ENCODE measurements at regions not wholly inside any gene's neighbourhood (a gene's known extent, or its start where the extent isn't known, plus 50 kb on each side); places are given as distances from the start of the nearest gene placed in this dataset.
"Not testable (repeated sequence)": the region's sequence is repeated elsewhere in the genome, so short reads cannot be mapped to it uniquely, and the experiment has no call there.

DNA sequence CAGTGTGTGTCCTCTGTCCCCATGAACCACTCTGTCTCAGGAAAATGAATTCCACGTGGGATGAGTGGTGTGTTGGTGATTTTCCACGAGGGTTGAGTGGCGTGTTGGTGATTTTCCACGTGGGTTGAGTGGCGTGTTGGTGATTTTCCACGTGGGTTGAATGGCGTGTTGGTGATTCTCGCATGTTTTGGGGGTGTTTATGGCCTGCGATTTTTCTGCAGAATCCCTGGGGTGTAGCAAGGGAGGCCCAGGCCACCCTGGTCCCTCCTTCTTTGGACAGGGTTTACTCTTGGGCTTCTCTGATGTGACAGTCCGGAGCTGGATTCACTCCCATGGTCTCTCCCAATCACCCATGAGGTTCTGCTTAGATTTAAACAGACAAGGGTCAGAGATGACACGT lies 90.6 kb upstream of the FRMD1 start:
- no peak for DNase-seq

DNA sequence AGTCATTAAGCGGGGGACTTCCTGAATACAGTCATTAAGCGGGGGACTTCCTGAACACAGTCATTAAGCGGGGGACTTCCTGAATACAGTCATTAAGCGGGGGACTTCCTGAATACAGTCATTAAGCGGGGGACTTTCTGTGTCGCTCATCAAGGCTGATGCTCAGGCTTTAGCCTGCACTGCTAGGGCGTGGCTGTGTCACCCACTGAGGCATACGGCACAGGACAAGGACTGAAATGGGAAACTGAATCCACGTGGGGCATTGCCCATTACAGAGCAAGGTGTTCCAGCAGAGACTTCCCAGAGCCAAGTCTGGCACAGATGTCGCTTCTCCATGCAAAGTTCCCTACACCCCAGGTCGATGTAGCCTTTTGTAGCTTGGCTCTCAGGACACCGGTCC lies 89.9 kb upstream of the FRMD1 start:
- not testable (repeated sequence) for DNase-seq

DNA sequence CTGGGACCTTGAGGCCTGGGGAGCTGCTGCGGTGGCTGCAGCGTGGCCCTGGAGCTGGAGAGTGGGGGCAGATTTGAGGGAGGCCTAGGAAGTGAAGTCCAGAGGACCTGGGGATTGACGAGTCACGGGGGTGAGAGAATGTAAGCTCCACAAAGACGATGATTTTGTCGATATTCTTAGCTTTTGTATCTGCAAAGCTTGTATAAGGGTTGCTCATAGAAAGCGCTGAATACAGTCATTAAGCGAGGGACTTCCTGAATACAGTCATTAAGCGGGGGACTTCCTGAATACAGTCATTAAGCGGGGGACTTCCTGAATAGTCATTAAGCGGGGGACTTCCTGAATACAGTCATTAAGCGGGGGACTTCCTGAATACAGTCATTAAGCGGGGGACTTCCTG lies 89.3 kb upstream of the FRMD1 start:
- not testable (repeated sequence) for DNase-seq

DNA sequence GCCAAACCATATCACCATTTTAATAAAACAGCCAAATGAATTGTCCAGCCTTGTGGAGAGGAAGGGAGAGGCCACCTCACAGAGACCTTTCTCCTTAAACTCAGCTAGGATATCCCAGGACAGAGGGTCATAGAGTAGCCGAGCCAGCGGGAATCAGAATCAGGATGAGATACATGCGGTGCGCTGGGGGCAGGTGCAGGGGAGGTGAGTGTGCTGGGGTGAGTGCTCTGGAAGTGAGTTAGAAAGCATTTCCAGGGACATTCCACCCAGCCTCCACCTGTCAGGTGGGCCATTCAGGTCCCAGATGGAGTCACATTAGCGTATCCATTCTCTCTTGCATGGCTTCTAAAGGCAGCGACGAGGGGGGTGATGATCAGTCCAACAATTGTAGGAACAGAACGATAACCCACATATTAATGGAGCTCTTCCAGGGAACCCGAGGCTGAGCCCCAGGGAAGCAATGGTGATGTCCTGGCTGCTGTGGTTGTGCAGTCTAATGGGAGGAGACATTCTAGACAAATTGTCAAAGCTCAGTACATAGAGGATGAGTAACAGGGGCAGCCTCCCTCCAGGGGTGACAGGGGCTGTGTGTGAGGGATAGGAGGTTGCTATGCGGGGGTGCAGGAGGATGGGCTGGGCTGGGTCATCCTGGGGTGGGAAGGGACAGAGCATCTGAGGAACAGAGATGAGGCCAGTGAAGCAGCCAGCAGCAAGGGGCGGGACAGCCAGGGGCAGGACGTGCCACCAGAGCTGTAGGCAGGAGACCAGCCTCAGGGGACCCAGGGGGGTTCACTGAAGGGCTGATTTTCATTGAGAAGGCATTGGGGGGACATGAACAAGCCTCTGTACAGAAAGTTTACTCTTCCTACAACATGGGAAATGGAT lies 88.7 kb upstream of the FRMD1 start:
- DNase-seq = no peak

GRCh38 chr6:168166627-168167026 lies 87.6 kb upstream of the FRMD1 start:
- DNase-seq = no peak

- no peak for DNase-seq
Observed at GRCh38 chr6:168165891-168166290, 86.9 kb upstream of the FRMD1 start.

DNA sequence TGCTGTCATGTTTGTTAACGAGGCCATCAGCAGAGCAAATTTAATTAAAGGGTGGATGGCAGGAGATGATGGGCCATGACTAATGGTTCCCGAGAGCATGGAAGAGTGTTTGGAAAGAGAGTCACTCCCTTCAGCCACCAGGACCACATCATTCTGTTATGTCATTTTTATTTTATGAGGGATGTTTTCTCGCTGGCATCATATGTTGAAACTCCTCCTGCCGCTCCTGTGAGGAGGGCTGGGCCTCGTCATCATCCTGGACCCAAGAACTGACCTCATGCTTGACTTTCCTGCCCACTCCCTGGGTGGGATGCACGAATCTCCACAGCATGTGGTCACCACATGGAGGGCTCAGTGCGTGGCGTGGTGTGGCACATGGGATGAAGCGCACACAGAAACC lies 86.4 kb upstream of the FRMD1 start:
- DNase-seq = no peak

DNA sequence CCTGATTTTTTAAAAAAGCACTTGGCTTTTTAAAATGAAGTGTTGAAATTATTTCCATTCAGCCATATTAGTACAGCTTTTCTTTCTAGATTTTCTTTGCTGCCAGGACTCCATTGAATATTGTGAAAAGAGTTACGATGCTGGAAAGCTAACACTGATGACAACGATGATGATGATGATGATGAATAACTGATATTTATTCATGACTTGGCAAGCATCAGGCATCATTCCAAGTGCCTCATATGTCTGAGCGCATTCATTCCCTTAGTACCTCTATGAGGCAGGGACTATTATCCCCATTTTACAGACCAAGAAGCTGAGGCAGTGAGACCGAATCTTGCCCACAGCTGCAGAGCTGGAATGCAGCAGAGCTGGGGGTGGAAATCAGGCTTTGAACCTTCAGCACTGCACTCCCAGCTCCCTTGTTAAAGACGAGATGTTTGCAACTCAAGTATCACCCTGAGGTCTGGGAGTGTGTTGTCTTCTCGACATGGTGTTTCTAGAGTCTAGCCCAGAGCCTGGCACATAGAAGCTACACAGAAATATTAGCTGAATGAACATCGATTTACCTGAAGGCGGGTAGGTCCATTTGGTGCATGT lies 85.5 kb upstream of the FRMD1 start:
- DNase-seq = no peak

GRCh38 chr6:168163096-168163731 lies 84.2 kb upstream of the FRMD1 start:
- DNase-seq = peak; percentile 44

GRCh38 chr6:168162366-168162765 lies 83.4 kb upstream of the FRMD1 start:
- peak; percentile 70 for DNase-seq

- DNase-seq = no peak
Observed at GRCh38 chr6:168161371-168161750, 82.3 kb upstream of the FRMD1 start.

DNA sequence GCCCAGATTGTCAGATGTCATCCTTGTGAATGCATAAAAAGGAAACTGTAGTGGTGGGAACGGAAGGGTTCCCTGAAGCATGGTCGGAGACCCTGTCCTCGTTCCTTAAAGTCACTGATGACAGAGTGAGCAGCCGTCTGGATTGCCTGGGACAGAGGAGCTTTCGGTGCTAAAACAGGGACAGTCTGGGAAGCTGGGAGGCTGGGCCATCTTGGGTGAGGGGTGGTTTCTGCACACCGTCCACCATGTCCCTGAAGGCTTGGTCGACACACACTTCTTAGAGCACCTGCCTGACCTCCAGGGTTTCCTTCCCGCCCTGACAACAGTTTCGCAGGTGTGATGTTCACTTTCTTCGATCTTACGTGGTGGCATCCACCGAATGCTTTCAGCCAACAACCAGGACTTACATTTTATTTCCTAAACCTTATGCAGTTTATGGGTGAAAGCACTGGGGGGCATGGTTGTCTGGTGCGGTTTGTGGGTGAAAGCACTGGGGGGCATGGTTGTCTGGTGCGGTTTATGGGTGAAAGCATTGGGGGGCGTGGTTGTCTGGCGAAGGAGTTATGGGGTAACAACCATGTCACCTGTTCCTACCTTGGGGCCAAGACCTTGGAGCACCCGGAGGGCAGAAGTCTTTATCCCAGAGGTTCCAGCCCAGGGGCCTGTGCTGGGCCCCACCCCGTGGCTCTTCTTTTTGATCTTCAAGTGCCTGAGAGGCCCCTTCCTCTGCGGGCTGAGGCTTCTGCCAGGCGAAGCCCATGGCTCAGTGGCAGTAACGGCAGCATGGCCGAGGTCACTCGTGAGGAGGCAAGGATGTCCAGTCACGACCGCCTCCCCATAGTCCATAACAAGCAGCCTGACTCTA lies 81.7 kb upstream of the FRMD1 start:
- no peak for DNase-seq

DNA sequence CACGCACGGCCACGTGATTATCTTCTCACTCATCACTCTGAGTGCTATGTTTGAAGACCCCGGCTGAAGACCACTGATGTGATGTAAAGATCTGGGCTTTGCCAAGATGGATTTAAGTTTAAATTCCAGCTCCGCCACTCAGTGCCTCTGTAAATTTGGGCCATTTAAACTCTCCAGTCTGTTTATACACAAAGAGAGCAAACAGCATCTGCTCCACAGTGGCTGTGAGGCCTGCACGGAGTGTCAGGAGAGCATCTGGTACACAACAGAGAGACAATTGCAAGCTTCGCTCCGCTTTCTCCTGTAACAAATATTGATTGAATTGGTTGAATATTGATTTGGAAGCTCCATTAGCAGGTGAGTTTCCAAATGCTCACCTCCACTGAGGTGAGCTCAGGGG lies 80.5 kb upstream of the FRMD1 start:
- no peak for DNase-seq

- DNase-seq = no peak
Observed at GRCh38 chr6:168158980-168159349, 80.0 kb upstream of the FRMD1 start.

- peak; percentile 74 for DNase-seq
Observed at GRCh38 chr6:168158213-168158979, 79.4 kb upstream of the FRMD1 start.

DNA sequence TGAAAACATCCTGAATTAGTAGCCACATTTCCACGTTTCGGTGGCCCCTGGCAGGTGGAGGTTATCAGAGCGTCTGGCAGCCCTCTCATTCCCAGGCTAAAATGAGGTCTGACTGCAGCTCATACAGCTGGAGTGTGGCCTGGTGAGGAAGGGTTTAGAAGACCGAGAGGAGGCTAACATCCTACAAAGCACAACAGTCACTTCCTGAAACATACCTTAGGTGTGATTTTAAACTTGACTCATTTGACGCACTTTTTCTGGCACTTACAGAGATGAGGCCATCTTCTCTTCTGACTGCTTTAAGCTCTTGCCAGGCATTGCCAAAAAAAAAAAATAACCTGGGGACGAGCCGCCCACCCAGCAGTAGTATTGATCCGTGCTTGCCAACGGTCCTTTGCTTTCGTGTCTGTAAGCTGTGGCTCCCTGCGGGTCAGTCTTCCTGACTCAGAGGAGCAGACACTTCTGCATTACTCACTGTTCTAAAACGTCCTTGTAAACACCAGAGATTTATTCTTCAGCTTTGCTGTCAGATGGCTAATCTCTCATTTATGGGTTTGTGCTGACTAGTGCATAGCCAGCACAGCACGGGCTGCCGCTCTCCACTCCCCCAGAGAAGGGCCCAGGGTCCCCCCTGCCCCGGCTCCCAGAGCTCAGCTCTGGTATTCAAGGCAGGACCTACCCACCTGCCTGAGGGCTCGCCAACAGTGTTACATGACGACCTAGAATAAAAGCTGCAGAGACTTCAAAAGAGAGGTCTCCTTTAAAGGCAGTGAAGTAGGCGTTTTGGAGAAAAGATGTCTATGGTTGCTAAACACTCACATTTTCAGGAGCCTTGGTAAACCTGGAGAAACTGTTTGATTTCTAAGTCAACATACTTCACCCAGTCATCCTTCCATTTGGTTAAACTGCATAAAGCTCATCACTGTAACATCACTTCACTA lies 78.5 kb upstream of the FRMD1 start:
- no peak for DNase-seq

GRCh38 chr6:168156742-168157265 lies 77.8 kb upstream of the FRMD1 start:
- no peak for DNase-seq

DNA sequence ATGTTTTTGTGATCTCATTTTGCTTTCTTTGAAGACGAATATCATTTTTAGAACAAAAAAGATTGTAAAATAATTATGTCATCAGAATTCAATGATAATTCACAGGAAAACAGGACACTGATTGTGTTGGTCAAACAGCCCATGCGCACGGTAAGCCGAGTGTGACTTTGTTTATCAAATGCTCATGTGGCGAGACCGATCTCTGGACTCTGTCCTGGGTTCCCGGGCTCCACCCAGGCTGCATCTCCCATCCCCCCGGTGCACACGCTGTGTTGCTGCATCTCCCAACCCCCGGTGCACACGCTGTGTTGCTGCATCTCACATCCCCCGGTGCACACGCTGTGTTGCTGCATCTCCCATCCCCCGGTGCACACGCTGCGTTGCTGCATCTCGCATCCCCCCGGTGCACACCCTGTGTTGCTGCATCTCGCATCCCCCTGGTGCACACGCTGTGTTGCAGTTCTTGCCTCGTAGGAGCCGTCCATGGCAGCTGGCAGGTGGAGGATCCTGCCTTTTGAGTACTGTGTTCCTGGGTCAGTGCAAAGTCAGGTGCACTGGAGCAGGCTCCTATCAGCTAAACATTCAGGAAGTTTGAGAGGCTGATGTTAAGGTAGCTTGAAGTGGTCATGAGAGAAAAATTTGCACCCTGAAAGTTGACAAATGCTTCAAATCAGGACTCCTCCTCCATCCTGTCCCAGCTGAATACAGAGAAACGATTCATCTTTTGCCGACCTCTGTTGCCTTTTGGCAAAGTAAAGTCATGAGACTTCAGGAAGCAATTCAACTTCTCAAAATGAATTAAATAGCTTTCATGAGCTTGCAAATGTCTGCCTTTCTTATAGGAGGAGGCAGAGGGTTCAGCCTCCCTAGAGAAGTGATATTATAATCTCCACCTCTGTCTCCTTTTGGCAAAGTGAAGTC lies 77.1 kb upstream of the FRMD1 start:
- no peak for DNase-seq

- DNase-seq = no peak
Observed at GRCh38 chr6:168155193-168155592, 76.2 kb upstream of the FRMD1 start.
